OCI-LY7 (cell line): ENCODE measurements at regions not wholly inside any gene's neighbourhood (a gene's known extent, or its start where the extent isn't known, plus 50 kb on each side); places are given as distances from the start of the nearest gene placed in this dataset.

Experiments
- BruUV-seq: library from RNA; stranded (reverse); fragments of 400-500 nt; replicated peaks from 2 replicates; lab custom pipeline; 2021; lab: Mats Ljungman, UMichigan
- CTCF ChIA-PET: fragments of 300-600 bp; sonication (Branson Sonifier 250); formaldehyde crosslinking; loops from one replicate; lab custom pipeline; 2022; ENCODE audit warnings: antibody characterized with exemption; ENCODE audit not compliant: unreplicated experiment; lab: Charles Lee
- POLR2A ChIA-PET: fragments of 300-600 bp; sonication (Branson Sonifier 250); formaldehyde crosslinking; loops from one replicate; lab custom pipeline; 2022; ENCODE audit warnings: antibody characterized with exemption; lab: Charles Lee
- DNase-seq: peaks from one replicate; pipeline ENCODE4 v3.0.0-alpha.2; 2015; ENCODE audit warnings: low spot score
- H2AFZ ChIP-seq: fragments of 200-600 bp; sonication (generic), shearing (Covaris generic); 2 replicates; pipeline ENCODE4 v1.6.1; 2014; ENCODE audit warnings: mild to moderate bottlenecking, antibody characterized with exemption, low read length, moderate library complexity
- H3K27ac ChIP-seq: fragments of 200-600 bp; sonication (generic); 2 replicates; pipeline ENCODE4 v1.5.1; 2014; ENCODE audit warnings: mixed run types, low read depth, mild to moderate bottlenecking, moderate library complexity, low read length, inconsistent platforms; ENCODE audit not compliant: poor library complexity, severe bottlenecking
- H3K36me3 ChIP-seq: fragments of 200-600 bp; sonication (generic); 2 replicates; pipeline ENCODE4 v1.6.1; 2014; ENCODE audit warnings: mild to moderate bottlenecking, antibody characterized with exemption, low read length, moderate library complexity, mixed read lengths; ENCODE audit not compliant: insufficient read depth
- H3K4me1 ChIP-seq: fragments of 200-600 bp; sonication (generic); 2 replicates; pipeline ENCODE4 v1.5.1; 2014; ENCODE audit warnings: mild to moderate bottlenecking, low read length; ENCODE audit not compliant: insufficient read depth, poor library complexity, severe bottlenecking
- H3K4me2 ChIP-seq: fragments of 200-600 bp; sonication (generic); 2 replicates; pipeline ENCODE4 v1.6.1; 2014; ENCODE audit warnings: mild to moderate bottlenecking, low read length
- H3K4me3 ChIP-seq: fragments of 200-600 bp; sonication (generic); 2 replicates; pipeline ENCODE4 v1.5.1; 2014; ENCODE audit warnings: mild to moderate bottlenecking, low read depth, low read length; ENCODE audit not compliant: poor library complexity, severe bottlenecking
- H3K79me2 ChIP-seq: fragments of 200-600 bp; sonication (generic); 2 replicates; pipeline ENCODE4 v1.6.1; 2016; ENCODE audit warnings: low read depth, mild to moderate bottlenecking, low read length, moderate library complexity, mixed read lengths; ENCODE audit not compliant: insufficient read depth
- H3K9me2 ChIP-seq: fragments of 200-600 bp; sonication (generic); 2 replicates; pipeline ENCODE4 v1.6.1; 2016; ENCODE audit warnings: mild to moderate bottlenecking, low read length, mixed read lengths; ENCODE audit not compliant: insufficient read depth
- H3K9me3 ChIP-seq: fragments of 200-600 bp; sonication (generic); 2 replicates; pipeline ENCODE4 v1.6.1; 2014; ENCODE audit warnings: mild to moderate bottlenecking, mixed run types, low read length, mixed read lengths
- H4K20me1 ChIP-seq: fragments of 200-600 bp; sonication (generic); 2 replicates; pipeline ENCODE4 v1.6.1; 2014; ENCODE audit warnings: mild to moderate bottlenecking, antibody characterized with exemption, low read length, moderate library complexity, mixed read lengths; ENCODE audit not compliant: insufficient read depth
- EZH2phosphoT487 ChIP-seq: fragments of 200-600 bp; sonication (generic); IDR thresholded peaks from 2 replicates; pipeline ENCODE4 v1.6.1; 2018; ENCODE audit warnings: low read depth, borderline replicate concordance, mild to moderate bottlenecking, mixed run types, antibody characterized with exemption, low read length, moderate library complexity, mixed read lengths
- intact Hi-C: fragments of 100-400 bp; cut with micrococcal nuclease; formaldehyde crosslinking; loops from one replicate; pipeline ENCODE4 v1.10.0; 2022; ENCODE audit not compliant: unreplicated experiment
- TF ChIP-seq, protein P1 (sequence below): fragments of 200-600 bp; sonication (generic); conservative IDR thresholded peaks from 2 replicates; pipeline ENCODE4 v1.5.1; 2014; ENCODE audit warnings: mild to moderate bottlenecking, antibody characterized with exemption, low read length, moderate library complexity, mixed read lengths

DNA sequence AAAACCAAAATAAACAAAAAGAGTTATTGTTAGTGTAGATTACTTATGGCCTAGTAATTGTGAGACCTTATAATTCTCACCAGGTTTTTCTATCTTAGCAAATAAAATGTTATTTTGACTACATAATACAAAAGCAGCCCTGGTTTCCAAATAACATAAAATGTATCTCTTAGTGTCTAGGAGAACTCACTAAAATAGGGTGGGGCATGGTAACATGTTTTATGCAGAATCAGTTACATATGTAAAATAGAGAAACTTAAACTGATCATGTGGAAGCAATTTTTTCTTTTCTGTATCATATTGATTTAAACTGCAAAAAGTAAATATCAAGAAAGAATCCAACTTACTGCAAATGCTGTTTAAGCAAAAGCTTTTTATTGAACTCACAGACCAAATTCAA is 431.1 kb upstream of the ALCAM start:
- H3K4me1 ChIP-seq: no peaks in the 10 kb centered on the region
- H2AFZ ChIP-seq: no peak overlapping the region
- no peak overlapping the region for H3K4me3 ChIP-seq
- H3K36me3 ChIP-seq: no peaks in the 10 kb centered on the region
- no peak for TF ChIP-seq EZH2phosphoT487
- TF ChIP-seq, protein P1, sequence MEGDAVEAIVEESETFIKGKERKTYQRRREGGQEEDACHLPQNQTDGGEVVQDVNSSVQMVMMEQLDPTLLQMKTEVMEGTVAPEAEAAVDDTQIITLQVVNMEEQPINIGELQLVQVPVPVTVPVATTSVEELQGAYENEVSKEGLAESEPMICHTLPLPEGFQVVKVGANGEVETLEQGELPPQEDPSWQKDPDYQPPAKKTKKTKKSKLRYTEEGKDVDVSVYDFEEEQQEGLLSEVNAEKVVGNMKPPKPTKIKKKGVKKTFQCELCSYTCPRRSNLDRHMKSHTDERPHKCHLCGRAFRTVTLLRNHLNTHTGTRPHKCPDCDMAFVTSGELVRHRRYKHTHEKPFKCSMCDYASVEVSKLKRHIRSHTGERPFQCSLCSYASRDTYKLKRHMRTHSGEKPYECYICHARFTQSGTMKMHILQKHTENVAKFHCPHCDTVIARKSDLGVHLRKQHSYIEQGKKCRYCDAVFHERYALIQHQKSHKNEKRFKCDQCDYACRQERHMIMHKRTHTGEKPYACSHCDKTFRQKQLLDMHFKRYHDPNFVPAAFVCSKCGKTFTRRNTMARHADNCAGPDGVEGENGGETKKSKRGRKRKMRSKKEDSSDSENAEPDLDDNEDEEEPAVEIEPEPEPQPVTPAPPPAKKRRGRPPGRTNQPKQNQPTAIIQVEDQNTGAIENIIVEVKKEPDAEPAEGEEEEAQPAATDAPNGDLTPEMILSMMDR: no peak
- H3K4me2 ChIP-seq: no peak overlapping the region
- DNase-seq: no peak
- ChIA-PET POLR2A (interaction anchor here (0.5 kb wide), 1 partner anchor 550 kb away, joined by 3 read pairs; no protein-coding TSS in a partner anchor), CTCF (no interaction called here)
- no peaks in the 10 kb centered on the region; the same call in 1 of the 2 replicates for H3K9me2 ChIP-seq
- no peaks in the 10 kb centered on the region for H4K20me1 ChIP-seq
- no peaks in the 10 kb centered on the region for H3K79me2 ChIP-seq
- no peaks in the 10 kb centered on the region for H3K9me3 ChIP-seq
- intact Hi-C loops: no loop called here
- H3K27ac ChIP-seq: no peak overlapping the region
- BruUV-seq: no TSS peak

DNA sequence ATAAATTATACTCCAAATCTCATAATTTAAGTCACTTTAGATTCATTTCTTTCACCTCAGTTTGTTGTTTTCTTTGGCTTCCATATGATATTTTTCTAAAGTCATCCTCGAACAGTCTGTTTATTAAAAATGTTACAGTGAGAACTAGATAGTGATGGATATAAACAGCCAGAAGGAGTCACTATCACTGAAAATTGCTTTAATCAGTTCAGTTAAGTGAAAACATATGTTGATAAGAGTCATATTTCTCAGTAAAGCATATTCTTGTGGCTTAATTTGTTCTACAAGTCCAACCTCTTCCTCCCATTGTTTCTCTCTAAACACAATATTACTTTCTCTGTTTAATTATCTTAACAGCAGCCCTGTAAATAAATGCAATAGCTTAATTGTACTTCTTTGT is 427.5 kb upstream of the ALCAM start:
- H2AFZ ChIP-seq: no peak overlapping the region
- intact Hi-C loops: no loop called here
- H3K4me1 ChIP-seq: no peaks in the 10 kb centered on the region
- H3K79me2 ChIP-seq: no peaks in the 10 kb centered on the region
- no peaks in the 10 kb centered on the region for H4K20me1 ChIP-seq
- DNase-seq: no peak
- TF ChIP-seq, protein P1: no peak
- TF ChIP-seq EZH2phosphoT487: no peak
- ChIA-PET CTCF (no interaction called here), POLR2A (interaction anchor here (0.6 kb wide), 2 partner anchors 22 to 152 kb away, joined by 3 to 5 read pairs; no protein-coding TSS in a partner anchor)
- no peaks in the 10 kb centered on the region for H3K9me2 ChIP-seq
- no peaks in the 10 kb centered on the region for H3K36me3 ChIP-seq
- H3K9me3 ChIP-seq: no peaks in the 10 kb centered on the region
- no peak overlapping the region for H3K27ac ChIP-seq
- no peak overlapping the region for H3K4me3 ChIP-seq
- no TSS peak for BruUV-seq
- H3K4me2 ChIP-seq: no peak overlapping the region

- BruUV-seq: no TSS peak
Measured at GRCh38 chr3:104941785-104942184, 424.9 kb upstream of the ALCAM start.

More at GRCh38 chr3:104941785-104942184, 424.9 kb upstream of the ALCAM start:
- CTCF ChIA-PET: no interaction called here
- intact Hi-C loops: no loop called here
- Histone ChIP-seq H3K79me2 (no peaks in the 10 kb centered on the region), H3K4me3 (no peak overlapping the region), H3K4me2 (no peak overlapping the region), H3K9me3 (no peaks in the 10 kb centered on the region), H3K27ac (no peak overlapping the region), H2AFZ (no peak overlapping the region), H4K20me1 (no peaks in the 10 kb centered on the region), H3K36me3 (no peaks in the 10 kb centered on the region), H3K4me1 (no peaks in the 10 kb centered on the region), H3K9me2 (no peaks in the 10 kb centered on the region)
- no peak for DNase-seq
- TF ChIP-seq, protein P1: no peak
- TF ChIP-seq EZH2phosphoT487: no peak
- POLR2A ChIA-PET: interaction anchor here (0.7 kb wide), 1 partner anchor 207 kb away, joined by 3 read pairs; no protein-coding TSS in a partner anchor
